H1 (cell line): ENCODE measurements at regions not wholly inside any gene's neighbourhood (a gene's known extent, or its start where the extent isn't known, plus 50 kb on each side); places are given as distances from the start of the nearest gene placed in this dataset.

Experiments
- CTCF ChIA-PET: fragments of 300-600 bp; sonication (Branson Sonifier 250); formaldehyde crosslinking; loops from one replicate; lab custom pipeline; 2021; ENCODE audit not compliant: partially characterized antibody; lab: Charles Lee
- POLR2A ChIA-PET: fragments of 300-600 bp; sonication (Branson Sonifier 250); formaldehyde crosslinking; loops from one replicate; lab custom pipeline; 2021; ENCODE audit warnings: inconsistent platforms; ENCODE audit not compliant: partially characterized antibody; lab: Charles Lee
- DNase-seq, 2 experiments: peaks; one replicate each; pipeline versions ENCODE4 v3.0.0 to v3.0.0-alpha.2; 2010 to 2022; ENCODE audit warnings: low spot score in 2 of 2, low read depth in 1 of 2, mixed read lengths in 1 of 2
- FAIRE-seq: peaks from 2 replicates; lab custom pipeline; 2011; peaks lifted over from hg19 to GRCh38; lab: Jason Lieb, UNC
- H2AFZ ChIP-seq: 2 replicates; pipeline ENCODE4 v1.8.1; 2012; ENCODE audit warnings: low read length, inconsistent platforms
- H2AK5ac ChIP-seq: 2 replicates; pipeline ENCODE4 v1.6.1; 2013; ENCODE audit warnings: low read depth, low read length
- H2BK120ac ChIP-seq: replicated peaks from 2 replicates; pipeline ENCODE3; 2013; ENCODE audit warnings: low read depth, low read length, inconsistent platforms
- H2BK12ac ChIP-seq: 2 replicates; pipeline ENCODE4 v1.6.1; 2013; ENCODE audit warnings: low read depth, low read length
- H2BK15ac ChIP-seq: 2 replicates; pipeline ENCODE4 v1.6.1; 2013; ENCODE audit warnings: low read length
- H2BK20ac ChIP-seq: 2 replicates; pipeline ENCODE4 v1.6.1; 2013; ENCODE audit warnings: low read length
- H2BK5ac ChIP-seq: 2 replicates; pipeline ENCODE4 v1.6.1; 2013; ENCODE audit warnings: low read depth, low read length
- H3K14ac ChIP-seq: 2 replicates; pipeline ENCODE4 v1.6.1; 2013; ENCODE audit warnings: inconsistent platforms; ENCODE audit not compliant: insufficient read length
- H3K18ac ChIP-seq: 2 replicates; pipeline ENCODE4 v1.6.1; 2013; ENCODE audit warnings: low read length; ENCODE audit errors: extremely low read depth
- H3K23ac ChIP-seq: 2 replicates; pipeline ENCODE4 v1.6.1; 2013; ENCODE audit warnings: inconsistent platforms; ENCODE audit not compliant: insufficient read length
- H3K23me2 ChIP-seq: 2 replicates; pipeline ENCODE4 v1.6.1; 2013; ENCODE audit warnings: low read depth, low read length
- H3K27ac ChIP-seq: 2 replicates; pipeline ENCODE4 v1.6.1; 2011; ENCODE audit warnings: low read depth, low read length, inconsistent platforms
- H3K27me3 ChIP-seq, 4 experiments: replicated peaks in 1 of 4; 1 replicate in 1 of 4; 2 replicates in 3 of 4; pipeline versions ENCODE4 v1.6.1 to v1.8.1; 2011 to 2013; ENCODE audit warnings: low read length in 3 of 4, mild to moderate bottlenecking in 3 of 4, inconsistent platforms in 2 of 4, mixed read lengths in 2 of 4, moderate library complexity in 1 of 4; ENCODE audit not compliant: control insufficient read depth in 3 of 4, insufficient read depth in 3 of 4; ENCODE audit errors: extremely low read depth in 1 of 4
- H3K36me3 ChIP-seq, 4 experiments: 2 replicates each; pipeline versions ENCODE4 v1.6.1 to v1.8.1; 2011 to 2013; ENCODE audit warnings: mild to moderate bottlenecking in 4 of 4, low read length in 3 of 4, moderate library complexity in 2 of 4, control low read depth in 1 of 4, inconsistent platforms in 1 of 4; ENCODE audit not compliant: insufficient read depth in 4 of 4, control insufficient read depth in 2 of 4
- H3K4ac ChIP-seq: replicated peaks from 2 replicates; pipeline ENCODE3; 2013; ENCODE audit warnings: low read length, low read depth, mixed read lengths, inconsistent platforms; ENCODE audit not compliant: insufficient read length
- H3K4me1 ChIP-seq, 4 experiments: replicated peaks in 1 of 4; 1 replicate in 1 of 4; 2 replicates in 3 of 4; pipeline versions ENCODE4 v1.6.1 to v1.8.1; 2011 to 2013; ENCODE audit warnings: low read length in 3 of 4, inconsistent platforms in 2 of 4, mixed read lengths in 1 of 4; ENCODE audit not compliant: insufficient read depth in 4 of 4, control insufficient read depth in 3 of 4
- H3K4me2 ChIP-seq, 2 experiments: 2 replicates each; pipeline versions ENCODE4 v1.6.1 to v1.8.1; 2011 to 2013; ENCODE audit warnings: low read depth in 2 of 2, low read length in 2 of 2, control low read depth in 1 of 2, inconsistent platforms in 1 of 2, mild to moderate bottlenecking in 1 of 2; ENCODE audit not compliant: insufficient read depth in 1 of 2
- H3K4me3 ChIP-seq, 4 experiments: fragments of 200-600, 300-600 bp in 1 of 4; sonication (generic), shearing (Covaris generic), sonication (Bioruptor Twin) in 1 of 4; 2 replicates each; pipeline versions ENCODE4 v1.5.1 to v1.8.1; 2011 to 2016; ENCODE audit warnings: low read length in 4 of 4, low read depth in 3 of 4, control low read depth in 2 of 4, inconsistent platforms in 2 of 4, mild to moderate bottlenecking in 2 of 4, mixed read lengths in 1 of 4, moderate library complexity in 1 of 4; ENCODE audit not compliant: insufficient read depth in 2 of 4; ENCODE audit errors: extremely low read depth in 1 of 4
- H3K56ac ChIP-seq: replicated peaks from 2 replicates; pipeline ENCODE3; 2013; ENCODE audit warnings: low read depth, mild to moderate bottlenecking, mixed read lengths, low read length, inconsistent platforms; ENCODE audit not compliant: insufficient read length
- H3K79me1 ChIP-seq: 2 replicates; pipeline ENCODE4 v1.6.1; 2013; ENCODE audit warnings: low read depth, low read length, control low read depth
- H3K79me2 ChIP-seq, 2 experiments: 2 replicates each; pipeline versions ENCODE4 v1.6.1 to v1.8.1; 2012 to 2013; ENCODE audit warnings: low read length in 2 of 2, mild to moderate bottlenecking in 2 of 2, inconsistent platforms in 1 of 2; ENCODE audit not compliant: insufficient read depth in 2 of 2, control insufficient read depth in 1 of 2
- H3K9ac ChIP-seq, 4 experiments: replicated peaks in 1 of 4; 1 replicate in 1 of 4; 2 replicates in 3 of 4; pipeline versions ENCODE4 v1.6.1 to v1.8.1; 2011 to 2013; ENCODE audit warnings: low read depth in 3 of 4, low read length in 3 of 4, control low read depth in 2 of 4, mild to moderate bottlenecking in 2 of 4, moderate library complexity in 2 of 4, inconsistent platforms in 1 of 4; ENCODE audit errors: extremely low read depth in 1 of 4
- H3K9me3 ChIP-seq, 2 experiments: 2 replicates each; pipeline versions ENCODE4 v1.6.1 to v1.8.1; 2012 to 2013; ENCODE audit warnings: mild to moderate bottlenecking in 2 of 2, moderate library complexity in 2 of 2, control low read depth in 1 of 2, inconsistent platforms in 1 of 2, low read depth in 1 of 2, low read length in 1 of 2, mixed read lengths in 1 of 2; ENCODE audit not compliant: insufficient read depth in 2 of 2
- H4K20me1 ChIP-seq, 2 experiments: replicated peaks in 1 of 2; 2 replicates each; pipeline versions ENCODE3 to v1.8.1; 2011 to 2013; ENCODE audit warnings: inconsistent platforms in 2 of 2, low read length in 2 of 2, mild to moderate bottlenecking in 1 of 2; ENCODE audit not compliant: insufficient read depth in 2 of 2, control insufficient read depth in 1 of 2
- H4K5ac ChIP-seq: 2 replicates; pipeline ENCODE4 v1.6.1; 2013; ENCODE audit warnings: low read length, low read depth, mixed read lengths, inconsistent platforms; ENCODE audit not compliant: insufficient read length
- H4K8ac ChIP-seq: 2 replicates; pipeline ENCODE4 v1.8.0; 2013; ENCODE audit warnings: mild to moderate bottlenecking, moderate library complexity, low read length, inconsistent platforms; ENCODE audit not compliant: insufficient read depth; ENCODE audit errors: extremely low read depth
- H4K91ac ChIP-seq: replicated peaks from 2 replicates; pipeline ENCODE3; 2013; ENCODE audit warnings: low read length, mixed read lengths, inconsistent platforms; ENCODE audit not compliant: insufficient read length
- ATF2 ChIP-seq: IDR thresholded peaks from 2 replicates; pipeline ENCODE4 v1.6.1; 2012; ENCODE audit warnings: low read length, inconsistent platforms
- ATF3 ChIP-seq: IDR thresholded peaks from 2 replicates; pipeline ENCODE4 v1.6.1; 2011; ENCODE audit warnings: low read depth, mild to moderate bottlenecking, low read length; ENCODE audit not compliant: insufficient read depth
- GABPA ChIP-seq: IDR thresholded peaks from 2 replicates; pipeline ENCODE4 v1.6.1; 2011; ENCODE audit warnings: mild to moderate bottlenecking, low read length, moderate library complexity, borderline replicate concordance; ENCODE audit not compliant: insufficient read depth
- KDM4A ChIP-seq: IDR thresholded peaks from one replicate; pipeline ENCODE4 v1.7.1; 2012; ENCODE audit warnings: low read depth, mild to moderate bottlenecking, moderate library complexity, low read length, inconsistent platforms; ENCODE audit not compliant: severe bottlenecking
- MAX ChIP-seq: IDR thresholded peaks from 2 replicates; pipeline ENCODE4 v1.6.1; 2012; ENCODE audit warnings: inconsistent platforms
- RAD21 ChIP-seq, 2 experiments: IDR thresholded peaks in 1 of 2; conservative IDR thresholded peaks in 1 of 2; 2 replicates each; pipeline ENCODE4 v1.6.1; 2011; ENCODE audit warnings: low read depth in 2 of 2, low read length in 2 of 2, improper control_type of control experiment in 1 of 2, inconsistent platforms in 1 of 2, mild to moderate bottlenecking in 1 of 2, moderate library complexity in 1 of 2
- SIN3A ChIP-seq, 2 experiments: IDR thresholded peaks in 1 of 2; conservative IDR thresholded peaks in 1 of 2; 2 replicates each; pipeline ENCODE4 v1.6.1; 2011 to 2012; ENCODE audit warnings: low read length in 2 of 2, improper control_type of control experiment in 1 of 2, low read depth in 1 of 2, mild to moderate bottlenecking in 1 of 2
- TCF12 ChIP-seq: IDR thresholded peaks from 2 replicates; pipeline ENCODE4 v1.6.1; 2011; ENCODE audit warnings: low read depth, mild to moderate bottlenecking, low read length
- WGBS, 2 experiments: shearing (Covaris generic) in 1 of 2; methylation state at CpG; one replicate each; pipeline versions ENCODE4 v1.1.6 to v1.1.7; 2013 to 2015; ENCODE audit warnings: low lambda C conversion rate in 2 of 2, mixed read lengths in 2 of 2, inconsistent platforms in 1 of 2, low coverage in 1 of 2, missing lambda C conversion rate in 1 of 2; ENCODE audit not compliant: insufficient replicate concordance in 2 of 2, insufficient coverage in 1 of 2, insufficient read length in 1 of 2; ENCODE audit errors: extremely low coverage in 1 of 2, missing lambda C conversion rate in 1 of 2; 5-methylcytosine and 5-hydroxymethylcytosine counted together

GRCh38 chr2:234203135-234203984 lies 152.9 kb downstream of the SPP2 start:
- no peak overlapping the region for H3K27ac ChIP-seq
- H4K20me1 ChIP-seq, result no peaks in the 10 kb centered on the region
- H3K56ac ChIP-seq, result no peak overlapping the region
- H4K8ac ChIP-seq, result no peak overlapping the region
- ChIA-PET POLR2A (no interaction called here), CTCF (interaction anchor here (0.6 kb wide), 1 partner anchor 65 kb away, joined by 4 read pairs; no protein-coding TSS in a partner anchor)
- H2BK15ac ChIP-seq, result no peak overlapping the region
- 89% methylated on average over 12 of the region's 12 CpGs; no CpG with 5 or more reads in 1 of the 2 experiments for WGBS, 2 experiments
- DNase-seq (no peak), FAIRE-seq (no peak)
- no peak overlapping the region for H3K9ac ChIP-seq
- H3K23me2 ChIP-seq, result no peaks in the 10 kb centered on the region; the same call in 1 of the 2 replicates
- H2AK5ac ChIP-seq, result no peak overlapping the region
- H3K14ac ChIP-seq, result no peak overlapping the region
- no peaks in the 10 kb centered on the region for H3K79me1 ChIP-seq
- H3K4me3 ChIP-seq, result no peak overlapping the region
- H2BK120ac ChIP-seq, result no peak overlapping the region
- H2BK20ac ChIP-seq, result no peak overlapping the region
- no peak overlapping the region for H2BK12ac ChIP-seq
- no peak overlapping the region for H2AFZ ChIP-seq
- H2BK5ac ChIP-seq, result no peak overlapping the region
- no peaks in the 10 kb centered on the region for H3K36me3 ChIP-seq
- H3K9me3 ChIP-seq, result peaks cover 6 to 11% of the 10 kb centered on the region in 2 experiments; a peak in 3 of 4 replicates
- H4K5ac ChIP-seq, result no peak overlapping the region
- H3K79me2 ChIP-seq, result no peaks in the 10 kb centered on the region
- no peaks in the 10 kb centered on the region for H3K4me1 ChIP-seq
- no peak overlapping the region for H3K23ac ChIP-seq
- no peak overlapping the region for H3K4ac ChIP-seq
- H3K4me2 ChIP-seq, result no peak overlapping the region
- no peak overlapping the region for H4K91ac ChIP-seq
- H3K27me3 ChIP-seq, result no peaks in the 10 kb centered on the region
- H3K18ac ChIP-seq, result no peak overlapping the region
- TF ChIP-seq MAX, result no peak
- no peak for TF ChIP-seq ATF2
- TF ChIP-seq KDM4A, result no peak
- no peak for TF ChIP-seq GABPA
- TF ChIP-seq ATF3, result no peak
- TF ChIP-seq TCF12, result no peak
- TF ChIP-seq RAD21 (IDR thresholded peaks at IDR 0.05 in 1 of 2, conservative IDR thresholded peaks at IDR 0.05 in 1 of 2; ENCODE audit: low read depth in 2 of 2, low read length in 2 of 2), result no peak
- no peak for TF ChIP-seq SIN3A (conservative IDR thresholded peaks at IDR 0.05 in 1 of 2, IDR thresholded peaks at IDR 0.05 in 1 of 2; ENCODE audit: low read depth in 1 of 2, low read length in 2 of 2)
